RPMI8226 (cell line): ENCODE measurements at regions not wholly inside any gene's neighbourhood (a gene's known extent, or its start where the extent isn't known, plus 50 kb on each side); places are given as distances from the start of the nearest gene placed in this dataset.

Experiments used
- DNase-seq: peaks from one replicate; pipeline ENCODE4 v3.0.0-alpha.2; 2015

- DNase-seq = no peak
These were observed 675.3 kb downstream of the SLC4A3 start for GRCh38 chr2:220302756-220303155.

GRCh38 chr2:220309215-220309614 lies 681.8 kb downstream of the SLC4A3 start:
- DNase-seq = no peak

- DNase-seq = no peak
These were observed 683.0 kb downstream of the SLC4A3 start for GRCh38 chr2:220310451-220310861.

GRCh38 chr2:220315098-220315823 lies 687.8 kb downstream of the SLC4A3 start:
- no peak for DNase-seq

GRCh38 chr2:220318037-220318436 lies 690.6 kb downstream of the SLC4A3 start:
- no peak for DNase-seq

GRCh38 chr2:220318508-220318907 lies 691.1 kb downstream of the SLC4A3 start:
- no peak for DNase-seq

GRCh38 chr2:220320326-220320725 lies 692.9 kb downstream of the SLC4A3 start:
- DNase-seq = no peak

GRCh38 chr2:220332886-220333285 lies 705.5 kb downstream of the SLC4A3 start:
- DNase-seq = no peak

GRCh38 chr2:220334210-220334609 lies 706.8 kb downstream of the SLC4A3 start:
- DNase-seq = no peak

GRCh38 chr2:220334871-220335590 lies 707.6 kb downstream of the SLC4A3 start:
- no peak for DNase-seq

- DNase-seq = no peak
These were observed 708.1 kb downstream of the SLC4A3 start for GRCh38 chr2:220335591-220335915.

GRCh38 chr2:220336771-220337170 lies 709.3 kb downstream of the SLC4A3 start:
- no peak for DNase-seq

- no peak for DNase-seq
These were observed 710.4 kb downstream of the SLC4A3 start for GRCh38 chr2:220337611-220338440.

GRCh38 chr2:220341014-220341413 lies 713.6 kb downstream of the SLC4A3 start:
- no peak for DNase-seq

GRCh38 chr2:220346919-220347318 lies 719.5 kb downstream of the SLC4A3 start:
- no peak for DNase-seq

GRCh38 chr2:220347626-220348025 lies 720.2 kb downstream of the SLC4A3 start:
- DNase-seq = no peak

- no peak for DNase-seq
These were observed 720.8 kb downstream of the SLC4A3 start for GRCh38 chr2:220348206-220348605.

- DNase-seq = no peak
These were observed 726.5 kb downstream of the SLC4A3 start for GRCh38 chr2:220353897-220354296.

- DNase-seq = no peak
These were observed 728.6 kb downstream of the SLC4A3 start for GRCh38 chr2:220356076-220356475.

- no peak for DNase-seq
These were observed 737.6 kb downstream of the SLC4A3 start for GRCh38 chr2:220365023-220365422.

GRCh38 chr2:220366765-220367164 lies 739.3 kb downstream of the SLC4A3 start:
- DNase-seq = no peak

- DNase-seq = no peak
These were observed 743.3 kb downstream of the SLC4A3 start for GRCh38 chr2:220370764-220371163.

GRCh38 chr2:220371211-220371610 lies 743.8 kb downstream of the SLC4A3 start:
- DNase-seq = no peak

GRCh38 chr2:220373878-220374277 lies 746.4 kb downstream of the SLC4A3 start:
- DNase-seq = no peak
